GM04504 (cell line): ENCODE measurements at regions not wholly inside any gene's neighbourhood (a gene's known extent, or its start where the extent isn't known, plus 50 kb on each side); places are given as distances from the start of the nearest gene placed in this dataset.
"Not testable (repeated sequence)": the region's sequence is repeated elsewhere in the genome, so short reads cannot be mapped to it uniquely, and the experiment has no call there.

Experiments
- DNase-seq: peaks from one replicate; pipeline ENCODE4 v3.0.0-alpha.2; 2012; ENCODE audit warnings: low read depth

- DNase-seq: no peak
These were observed 120.8 kb upstream of the CDCA7L start for GRCh38 chr7:22066522-22066921.

GRCh38 chr7:22064816-22065215 is 119.1 kb upstream of the CDCA7L start:
- no peak for DNase-seq

GRCh38 chr7:22061775-22062174 is 116.1 kb upstream of the CDCA7L start:
- no peak for DNase-seq

DNA sequence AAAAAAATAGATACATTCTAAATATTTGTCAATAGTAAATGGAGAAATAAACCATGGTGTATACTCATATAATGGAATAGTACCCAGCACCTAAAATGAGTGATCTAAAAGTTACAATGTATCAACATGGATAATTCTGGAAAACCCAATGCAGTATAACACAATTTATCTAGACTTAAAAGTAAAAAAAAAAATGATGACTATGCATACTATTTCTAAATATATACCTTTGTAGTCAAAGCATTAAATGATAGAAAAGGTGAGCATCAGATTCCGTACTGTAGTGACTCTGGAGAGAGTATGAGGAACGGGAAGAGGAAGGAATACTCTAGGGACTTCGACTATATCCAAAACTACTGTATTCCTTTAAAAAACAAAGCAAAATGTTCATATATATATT is 115.2 kb upstream of the CDCA7L start:
- DNase-seq: no peak

DNA sequence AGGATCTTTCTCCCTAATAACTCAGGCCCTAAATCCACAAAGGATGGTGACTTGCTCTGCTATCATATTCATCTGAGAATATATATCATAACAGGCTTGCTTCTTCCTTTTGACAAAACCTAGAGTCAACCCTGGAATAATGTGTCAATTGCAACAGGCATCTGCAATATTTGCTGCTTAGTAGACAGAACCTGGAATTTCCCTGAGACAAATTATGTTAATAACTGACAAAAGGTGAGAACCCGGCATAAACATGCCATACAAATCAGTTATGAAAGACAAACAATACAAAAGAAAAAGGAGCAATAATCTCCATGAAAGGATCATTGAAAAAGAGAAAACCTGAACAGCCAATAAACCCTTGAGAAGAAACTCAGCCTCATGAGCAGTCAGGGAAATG is 114.5 kb upstream of the CDCA7L start:
- DNase-seq: no peak

DNA sequence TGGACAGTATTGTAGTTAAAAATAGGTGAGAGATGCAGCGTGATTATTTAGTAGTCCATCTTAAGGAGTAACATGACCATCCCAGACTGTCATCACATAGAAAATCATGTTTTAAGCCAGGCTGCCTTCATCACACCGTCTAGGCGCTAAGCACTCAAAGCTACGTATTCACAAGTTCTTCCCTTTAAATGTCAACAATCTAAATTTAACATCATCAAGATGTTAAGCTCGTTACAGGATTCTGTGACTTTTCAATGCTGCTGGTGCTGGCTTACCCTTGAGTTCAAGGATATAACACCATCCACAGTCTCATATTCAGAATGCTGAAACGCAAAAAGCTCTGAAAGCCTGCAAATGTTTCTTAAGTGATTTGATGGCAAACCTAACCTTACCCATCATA is 109.5 kb upstream of the CDCA7L start:
- no peak for DNase-seq

- no peak for DNase-seq
These were observed 107.1 kb upstream of the CDCA7L start for GRCh38 chr7:22052674-22053365.

GRCh38 chr7:22051886-22052673 is 106.4 kb upstream of the CDCA7L start:
- no peak for DNase-seq

GRCh38 chr7:22049766-22050500 is 104.2 kb upstream of the CDCA7L start:
- no peak for DNase-seq

DNA sequence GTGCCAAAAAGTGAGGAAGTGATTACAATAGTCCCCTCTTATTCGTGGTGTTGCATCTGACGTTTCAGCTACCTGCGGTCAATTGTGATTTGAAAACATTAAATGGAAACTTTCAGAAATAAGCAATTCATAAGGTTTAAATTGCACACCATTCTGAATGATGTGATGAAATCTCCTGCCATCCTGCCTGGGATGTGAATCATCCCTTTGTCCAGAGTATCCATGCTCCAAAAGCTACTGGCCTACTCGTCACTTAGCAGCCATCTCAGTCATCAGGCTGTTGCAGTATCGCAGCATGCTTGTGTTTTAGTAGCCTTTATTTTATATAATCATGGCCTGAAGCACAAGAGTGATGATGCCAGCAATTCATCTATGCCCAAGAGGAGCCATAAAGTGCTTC is 97.7 kb upstream of the CDCA7L start:
- no peak for DNase-seq

- no peak for DNase-seq
These were observed 95.4 kb upstream of the CDCA7L start for GRCh38 chr7:22040923-22041595.

DNA sequence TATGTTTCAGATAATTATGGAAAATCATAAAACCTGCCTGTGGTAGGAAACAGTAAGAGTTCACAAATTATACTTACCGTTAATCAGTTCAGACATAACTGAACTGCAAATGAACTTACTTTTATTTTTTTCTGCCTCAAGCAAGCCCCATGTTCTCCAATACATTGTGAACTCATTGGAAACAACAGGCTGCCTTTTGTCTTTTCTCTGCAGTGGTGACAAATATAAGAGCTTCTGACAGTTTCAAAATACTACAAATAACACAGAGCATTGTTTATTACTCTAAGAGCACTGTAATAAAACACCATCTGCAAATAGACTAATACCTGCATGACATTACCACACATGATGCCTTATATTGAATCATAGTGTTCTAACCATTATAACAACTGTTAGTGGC is 94.0 kb upstream of the CDCA7L start:
- DNase-seq: no peak

GRCh38 chr7:22032356-22032755 is 86.7 kb upstream of the CDCA7L start:
- DNase-seq: not testable (repeated sequence)

DNA sequence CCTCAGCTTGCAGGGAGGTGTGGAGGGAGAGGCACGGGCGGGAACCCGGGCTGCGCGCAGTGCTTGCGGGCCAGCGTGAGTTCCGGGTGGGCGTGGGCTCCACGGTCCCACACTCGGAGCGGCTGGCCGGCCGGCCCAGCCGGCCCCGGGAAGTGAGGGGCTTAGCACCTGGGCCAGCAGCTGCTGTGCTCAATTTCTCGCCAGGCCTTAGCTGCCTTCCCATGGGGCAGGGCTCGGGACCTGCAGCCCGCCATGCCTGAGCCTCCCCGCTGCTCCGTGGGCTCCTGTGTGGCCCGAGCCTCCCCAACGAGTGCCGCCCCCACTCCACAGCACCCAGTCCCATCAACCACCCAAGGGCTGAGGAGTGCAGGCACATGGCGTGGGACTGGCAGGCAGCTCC is 83.0 kb upstream of the CDCA7L start:
- DNase-seq: not testable (repeated sequence)

DNA sequence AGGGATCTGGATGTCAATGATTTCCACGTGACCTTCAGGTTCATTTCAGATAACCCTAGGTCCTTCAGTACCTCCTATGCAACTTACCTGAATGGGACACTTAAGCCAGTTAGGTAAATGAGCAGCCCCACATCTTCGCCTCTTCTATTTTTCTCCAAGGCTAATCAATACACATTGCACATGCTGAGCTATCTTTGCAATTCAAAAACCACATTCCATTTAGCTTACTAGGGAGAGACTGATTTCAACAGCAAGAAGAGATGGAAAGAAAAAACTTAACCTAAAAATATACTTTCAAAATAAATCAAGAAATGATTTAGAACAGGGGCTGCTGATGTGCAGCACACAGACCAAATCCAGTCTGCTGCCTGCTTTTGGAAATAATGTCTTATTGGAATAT is 81.8 kb upstream of the CDCA7L start:
- no peak for DNase-seq

DNA sequence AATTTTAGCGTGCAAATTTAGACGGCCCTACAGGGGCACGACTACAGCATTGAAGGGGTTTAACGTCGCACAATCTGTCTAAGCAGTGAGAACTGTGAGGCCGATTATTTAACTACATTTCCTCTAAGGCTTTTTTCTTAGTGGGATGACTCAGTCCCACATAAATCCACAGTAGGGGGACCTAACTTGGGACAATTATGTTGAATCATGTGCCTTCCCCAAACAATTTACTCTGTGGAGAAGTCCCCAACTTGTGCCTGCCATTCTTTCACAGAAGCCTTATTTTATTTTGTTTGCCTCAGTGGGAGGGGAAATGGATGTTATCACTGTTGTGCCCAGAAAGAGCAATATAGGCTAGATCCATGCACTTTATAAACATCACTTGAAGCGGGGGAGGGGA is 80.3 kb upstream of the CDCA7L start:
- DNase-seq: no peak

DNA sequence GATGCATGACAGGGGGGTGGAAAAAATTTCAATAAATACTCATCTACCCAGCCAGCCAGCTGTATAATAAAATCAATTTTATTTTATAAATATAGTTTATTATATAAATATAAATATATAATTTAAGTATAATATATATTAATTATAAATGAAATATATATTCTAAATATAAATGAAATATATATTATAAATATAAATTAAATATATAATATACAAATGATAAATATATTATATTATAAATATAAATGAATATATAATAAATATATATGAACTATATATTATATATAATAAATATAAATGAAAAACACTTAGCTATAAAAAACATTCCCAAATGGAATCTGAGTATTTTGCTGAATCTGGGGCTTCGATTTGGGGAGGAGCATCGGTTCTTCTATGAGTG is 79.4 kb upstream of the CDCA7L start:
- DNase-seq: no peak

GRCh38 chr7:22019931-22020330 is 74.2 kb upstream of the CDCA7L start:
- DNase-seq: no peak

DNA sequence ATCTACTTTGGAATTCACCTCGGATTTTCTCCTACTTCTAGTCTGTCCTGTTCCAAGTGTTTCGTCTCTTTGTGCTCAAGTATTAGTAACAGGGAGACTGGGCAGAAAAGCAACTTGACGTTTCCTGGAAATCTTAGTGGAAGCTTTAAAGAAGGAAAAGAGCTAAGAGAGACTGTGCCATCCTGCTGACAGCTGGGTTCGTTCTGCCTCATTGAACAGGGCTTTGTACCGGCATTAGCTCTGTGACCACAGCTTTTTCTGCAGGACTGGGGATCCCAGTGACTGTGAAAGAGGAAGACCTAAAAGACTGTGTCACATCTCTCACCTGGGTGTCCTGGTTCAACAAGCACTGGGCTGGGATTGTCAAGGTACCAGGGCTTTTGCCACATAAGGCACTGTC is 70.8 kb upstream of the CDCA7L start:
- no peak for DNase-seq

DNA sequence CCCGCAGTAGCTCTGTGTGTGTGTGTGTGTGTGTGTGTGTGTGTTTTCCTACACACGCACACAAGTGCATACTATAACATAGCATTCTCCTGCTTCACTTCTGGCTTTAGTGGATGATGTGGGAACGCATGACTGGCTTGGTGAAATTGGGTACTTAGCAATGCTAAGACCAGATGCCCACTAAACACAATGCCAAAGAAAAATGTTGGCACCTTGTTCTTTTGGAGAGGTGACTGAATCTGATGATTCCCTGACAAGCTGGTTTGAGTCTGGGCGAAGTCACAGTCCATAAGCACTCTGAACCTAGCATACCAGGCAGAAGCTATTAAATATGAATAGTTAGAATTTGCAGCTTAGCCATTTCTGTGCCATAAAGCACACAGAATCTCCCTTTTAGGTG is 68.0 kb upstream of the CDCA7L start:
- no peak for DNase-seq

- no peak for DNase-seq
These were observed 63.0 kb upstream of the CDCA7L start for GRCh38 chr7:22008683-22009082.

GRCh38 chr7:22008087-22008486 is 62.4 kb upstream of the CDCA7L start:
- DNase-seq: no peak

DNA sequence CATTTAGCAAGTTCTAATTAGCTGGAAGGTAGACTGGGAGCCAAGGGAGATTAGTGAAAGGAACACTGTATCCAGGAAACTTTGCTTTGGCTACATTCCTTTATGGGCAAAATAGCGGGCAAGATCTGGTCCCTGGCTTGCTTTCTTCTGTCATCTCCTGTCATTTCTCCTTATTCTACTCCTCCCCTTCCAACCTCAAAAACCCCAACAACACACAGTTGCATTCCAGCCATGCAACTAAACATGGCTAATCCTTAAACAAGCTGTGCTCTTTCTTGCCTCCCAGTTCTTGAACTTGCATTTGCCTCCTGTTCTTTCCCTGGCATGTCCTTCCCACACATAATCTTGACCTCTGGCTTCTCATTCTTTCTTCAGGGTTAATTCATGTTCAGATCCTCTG is 59.5 kb upstream of the CDCA7L start:
- DNase-seq: no peak
